ENCODE measurements at regions not wholly inside any gene's neighbourhood (a gene's known extent, or its start where the extent isn't known, plus 50 kb on each side); places are given as distances from the start of the nearest gene placed in this dataset.

- no peak for DNase-seq
Measured at GRCh38 chr9:95666096-95666784, 149.5 kb upstream of the PTCH1 start.

- no peak for DNase-seq
Measured at GRCh38 chr9:95653246-95653645, 136.5 kb upstream of the PTCH1 start.

- DNase-seq = no peak
Measured at GRCh38 chr9:95650720-95651119, 133.9 kb upstream of the PTCH1 start.

GRCh38 chr9:95649801-95650213 is 133.0 kb upstream of the PTCH1 start:
- DNase-seq = no peak

- no peak for DNase-seq
Measured at GRCh38 chr9:95648225-95648624, 131.5 kb upstream of the PTCH1 start.

GRCh38 chr9:95645992-95646391 is 129.2 kb upstream of the PTCH1 start:
- no peak for DNase-seq

- no peak for DNase-seq
Measured at GRCh38 chr9:95645579-95645978, 128.8 kb upstream of the PTCH1 start.

GRCh38 chr9:95644377-95644776 is 127.6 kb upstream of the PTCH1 start:
- DNase-seq = no peak

- no peak for DNase-seq
Measured at GRCh38 chr9:95643619-95644018, 126.8 kb upstream of the PTCH1 start.

- no peak for DNase-seq
Measured at GRCh38 chr9:95642189-95642588, 125.4 kb upstream of the PTCH1 start.

GRCh38 chr9:95641586-95641985 is 124.8 kb upstream of the PTCH1 start:
- DNase-seq = no peak

- DNase-seq = no peak
Measured at GRCh38 chr9:95640336-95640735, 123.6 kb upstream of the PTCH1 start.

GRCh38 chr9:95635986-95636671 is 119.4 kb upstream of the PTCH1 start:
- DNase-seq = no peak

- DNase-seq = no peak
Measured at GRCh38 chr9:95634536-95634935, 117.8 kb upstream of the PTCH1 start.

GRCh38 chr9:95634114-95634513 is 117.3 kb upstream of the PTCH1 start:
- no peak for DNase-seq

GRCh38 chr9:95629585-95629984 is 112.8 kb upstream of the PTCH1 start:
- no peak for DNase-seq

- DNase-seq = no peak
Measured at GRCh38 chr9:95627802-95628201, 111.0 kb upstream of the PTCH1 start.

GRCh38 chr9:95626885-95627558 is 110.3 kb upstream of the PTCH1 start:
- DNase-seq = no peak

GRCh38 chr9:95626341-95626740 is 109.6 kb upstream of the PTCH1 start:
- no peak for DNase-seq

- DNase-seq = no peak
Measured at GRCh38 chr9:95623640-95624039, 106.9 kb upstream of the PTCH1 start.

GRCh38 chr9:95620722-95621121 is 104.0 kb upstream of the PTCH1 start:
- no peak for DNase-seq

- no peak for DNase-seq
Measured at GRCh38 chr9:95620314-95620713, 103.5 kb upstream of the PTCH1 start.

GRCh38 chr9:95615246-95615645 is 98.5 kb upstream of the PTCH1 start:
- no peak for DNase-seq

GRCh38 chr9:95613670-95614069 is 96.9 kb upstream of the PTCH1 start:
- DNase-seq = no peak

Measured in right kidney (tissue), 1 donor.